GM19467 (cell line): ENCODE measurements at regions not wholly inside any gene's neighbourhood (a gene's known extent, or its start where the extent isn't known, plus 50 kb on each side); places are given as distances from the start of the nearest gene placed in this dataset.
"Not testable (repeated sequence)": the region's sequence is repeated elsewhere in the genome, so short reads cannot be mapped to it uniquely, and the experiment has no call there.

Source experiments
- ATAC-seq: cut with Tn5 transposase; IDR thresholded peaks from one replicate; pipeline ENCODE4 v1.9.1; 2021; ENCODE audit warnings: mild to moderate bottlenecking, moderate library complexity; ENCODE audit not compliant: unreplicated experiment

DNA sequence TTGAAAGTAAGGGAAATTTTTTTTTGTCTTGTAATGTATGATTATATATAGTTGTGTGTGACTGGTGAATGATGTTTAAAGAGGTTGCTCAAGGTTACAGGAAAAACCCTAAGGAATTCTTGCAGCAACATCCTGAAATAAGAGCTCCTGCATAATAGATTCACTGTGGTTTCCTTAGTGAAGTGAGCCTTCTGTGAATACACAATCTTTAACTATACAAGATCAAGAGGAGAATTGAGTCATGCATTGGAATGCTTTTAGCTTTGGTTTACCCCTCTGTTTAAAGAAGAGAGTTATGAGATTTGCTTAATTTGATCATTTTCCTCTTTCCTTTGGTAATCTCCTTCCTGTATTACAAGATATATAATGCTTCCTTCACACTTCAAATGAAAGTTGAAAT, 141.6 kb upstream of the EYA4 start:
- ATAC-seq = no peak

DNA sequence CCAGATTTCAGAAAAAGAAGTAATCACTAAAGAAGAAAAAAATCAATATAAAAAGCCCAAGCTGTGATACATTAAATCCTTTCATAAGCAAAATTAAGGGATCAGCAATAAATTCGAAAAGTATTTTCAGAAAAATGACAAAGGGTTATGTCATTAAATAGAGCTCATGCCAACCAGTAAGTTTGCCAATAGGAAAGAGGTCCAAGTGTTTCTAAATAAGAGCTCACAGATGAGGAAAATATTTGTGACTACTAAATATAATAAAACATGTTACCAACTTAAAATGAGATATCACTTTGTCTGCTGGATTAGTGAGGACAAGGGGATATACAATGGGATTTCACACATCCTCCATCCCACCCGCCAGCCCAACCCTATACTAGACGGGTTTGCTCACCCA, 140.3 kb upstream of the EYA4 start:
- no peak for ATAC-seq

DNA sequence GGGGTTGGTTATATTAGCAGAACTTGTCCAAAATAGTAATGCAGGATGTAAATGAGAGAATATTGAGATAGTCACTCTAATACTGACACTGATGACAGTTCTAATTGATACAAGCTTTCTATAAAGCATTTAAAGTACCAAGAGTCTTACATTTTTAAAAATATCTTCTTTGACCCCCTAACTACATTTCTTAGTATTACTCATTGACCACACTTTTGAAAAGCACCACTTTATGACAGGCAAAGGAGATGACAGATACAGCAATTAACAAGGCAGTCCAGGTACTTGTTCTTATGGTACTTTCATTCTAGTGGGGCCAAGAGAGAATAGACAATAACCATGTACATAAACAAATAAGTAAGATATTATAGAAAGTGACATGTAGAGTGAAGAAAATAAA, 139.4 kb upstream of the EYA4 start:
- ATAC-seq = no peak

DNA sequence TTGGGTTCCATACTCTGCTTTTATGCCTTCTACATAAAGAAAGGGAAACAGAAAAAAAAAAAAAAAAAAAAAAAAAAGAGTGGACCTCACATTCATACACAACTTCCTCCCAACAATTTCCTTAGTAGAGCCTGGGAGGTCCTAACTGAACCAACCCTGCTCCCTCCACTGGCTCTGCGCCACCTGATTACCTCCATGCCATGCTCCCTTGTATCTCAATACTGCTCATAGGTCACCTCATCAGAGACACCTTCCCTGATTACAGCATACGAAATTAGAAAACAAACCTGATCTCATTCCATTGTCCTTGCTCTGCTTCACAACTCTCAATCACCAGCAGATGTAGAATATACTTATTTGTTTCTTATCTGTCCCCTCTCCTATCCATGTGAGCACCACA, 134.2 kb upstream of the EYA4 start:
- ATAC-seq = no peak

DNA sequence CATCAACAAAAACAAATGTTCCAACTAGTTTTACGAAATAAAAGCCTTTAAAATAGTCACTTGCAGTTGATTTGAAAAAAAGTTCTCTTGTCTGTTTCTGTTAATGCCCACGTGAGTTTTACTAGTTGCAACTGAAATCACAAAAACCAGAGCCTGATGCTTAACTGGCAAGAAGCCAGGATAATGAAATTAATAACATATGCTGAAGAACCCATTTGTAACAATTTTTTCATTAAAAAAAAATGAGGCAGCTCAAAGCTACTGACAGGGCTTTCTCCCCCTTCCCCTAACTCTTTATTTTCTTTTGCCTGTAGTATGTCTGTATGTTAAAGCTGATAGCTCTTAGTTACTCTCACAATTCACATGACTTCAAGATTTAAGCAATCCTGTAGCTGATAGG, 132.7 kb upstream of the EYA4 start:
- no peak for ATAC-seq

DNA sequence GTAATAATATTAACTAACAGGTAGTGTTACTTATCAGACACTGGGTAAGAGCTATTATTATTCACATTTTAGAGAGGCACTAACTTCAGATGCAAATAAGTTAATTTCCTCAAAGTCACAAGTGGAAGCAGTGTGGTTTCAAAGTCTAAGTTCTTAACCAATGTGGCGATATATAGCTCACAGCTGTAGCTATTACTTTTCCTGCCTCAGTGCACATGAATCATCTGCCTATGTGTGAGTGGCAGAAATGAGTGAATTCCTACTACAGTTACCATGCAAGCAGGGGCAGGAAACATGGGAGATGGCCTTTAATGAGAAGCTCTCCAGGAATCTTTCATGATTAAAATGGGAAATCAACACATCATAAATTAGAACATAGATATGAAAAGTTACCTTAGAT, 126.2 kb upstream of the EYA4 start:
- ATAC-seq = no peak

DNA sequence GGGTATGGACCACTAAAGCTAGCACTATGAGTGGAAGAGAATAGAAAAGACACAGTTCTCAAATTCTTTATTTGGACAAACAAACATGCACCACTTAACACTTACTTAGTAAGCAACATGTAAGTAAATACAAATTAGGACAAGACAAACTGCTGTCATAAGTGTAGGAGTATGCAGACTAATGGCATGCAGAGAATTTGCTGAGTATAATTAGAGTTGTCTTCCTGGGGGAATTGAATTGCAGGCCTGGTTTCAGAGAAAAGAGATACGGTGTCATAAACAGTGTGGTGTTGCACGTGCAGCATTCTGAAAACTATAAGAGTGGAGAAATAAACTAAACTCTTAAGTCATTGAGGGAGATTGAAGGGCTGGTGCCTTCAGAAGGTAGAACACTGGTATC, 125.2 kb upstream of the EYA4 start:
- no peak for ATAC-seq

DNA sequence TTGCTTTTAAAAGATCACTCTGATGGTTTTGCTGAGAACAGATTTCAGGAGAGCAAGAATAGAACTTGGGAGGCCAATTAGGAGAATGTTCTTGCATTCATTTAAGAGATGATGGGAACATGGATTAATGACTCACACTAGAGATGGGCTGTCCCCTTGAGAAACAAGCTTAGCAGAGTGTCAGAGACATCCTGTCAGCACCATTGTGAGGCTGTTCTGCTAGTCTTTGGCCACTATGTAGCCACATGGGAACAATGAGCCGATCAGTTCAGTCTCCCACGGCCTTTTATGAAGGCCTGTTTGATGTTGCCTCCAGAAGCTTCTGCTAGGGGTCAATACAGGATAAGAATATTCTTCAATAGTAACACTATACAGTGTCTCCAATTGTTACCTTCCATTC, 113.0 kb upstream of the EYA4 start:
- no peak for ATAC-seq

DNA sequence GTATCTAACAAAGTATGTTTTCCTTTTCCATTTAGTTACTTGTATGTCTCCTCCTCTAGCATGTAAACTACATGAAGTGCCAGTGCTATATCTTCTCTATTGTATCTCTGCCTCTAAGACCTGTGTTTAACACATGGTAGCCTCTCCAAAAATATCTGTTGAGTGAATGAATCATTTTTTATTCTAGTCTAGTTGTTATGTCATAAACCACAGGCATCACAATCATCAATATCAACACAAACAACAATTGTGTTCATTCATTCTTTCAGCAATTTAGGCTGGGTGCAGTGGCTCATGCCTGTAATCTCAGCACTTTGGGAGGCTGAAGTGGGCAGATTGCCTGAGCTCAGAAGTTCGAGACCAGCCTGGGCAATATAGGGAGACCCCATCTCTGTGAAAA, 111.6 kb upstream of the EYA4 start:
- ATAC-seq = no peak

DNA sequence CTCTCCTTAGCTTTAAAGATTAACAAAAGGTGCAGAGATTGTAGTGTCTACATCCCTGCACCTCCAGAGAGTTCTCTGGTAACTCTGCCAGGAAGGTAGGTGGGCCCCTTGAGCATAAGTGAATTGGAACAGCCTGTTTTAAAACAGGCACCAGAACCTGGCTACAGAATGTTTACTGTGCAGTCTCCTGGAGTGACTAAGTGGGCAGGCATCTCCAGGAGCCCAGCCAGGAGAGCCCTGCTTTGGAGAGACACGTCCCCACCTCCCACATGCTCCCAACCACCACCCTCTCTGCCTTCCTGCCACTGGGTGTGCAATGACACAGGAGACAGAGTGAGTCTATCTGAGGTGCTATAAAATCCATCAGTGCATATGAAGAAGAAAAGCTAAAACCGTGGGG, 110.3 kb upstream of the EYA4 start:
- ATAC-seq = no peak

DNA sequence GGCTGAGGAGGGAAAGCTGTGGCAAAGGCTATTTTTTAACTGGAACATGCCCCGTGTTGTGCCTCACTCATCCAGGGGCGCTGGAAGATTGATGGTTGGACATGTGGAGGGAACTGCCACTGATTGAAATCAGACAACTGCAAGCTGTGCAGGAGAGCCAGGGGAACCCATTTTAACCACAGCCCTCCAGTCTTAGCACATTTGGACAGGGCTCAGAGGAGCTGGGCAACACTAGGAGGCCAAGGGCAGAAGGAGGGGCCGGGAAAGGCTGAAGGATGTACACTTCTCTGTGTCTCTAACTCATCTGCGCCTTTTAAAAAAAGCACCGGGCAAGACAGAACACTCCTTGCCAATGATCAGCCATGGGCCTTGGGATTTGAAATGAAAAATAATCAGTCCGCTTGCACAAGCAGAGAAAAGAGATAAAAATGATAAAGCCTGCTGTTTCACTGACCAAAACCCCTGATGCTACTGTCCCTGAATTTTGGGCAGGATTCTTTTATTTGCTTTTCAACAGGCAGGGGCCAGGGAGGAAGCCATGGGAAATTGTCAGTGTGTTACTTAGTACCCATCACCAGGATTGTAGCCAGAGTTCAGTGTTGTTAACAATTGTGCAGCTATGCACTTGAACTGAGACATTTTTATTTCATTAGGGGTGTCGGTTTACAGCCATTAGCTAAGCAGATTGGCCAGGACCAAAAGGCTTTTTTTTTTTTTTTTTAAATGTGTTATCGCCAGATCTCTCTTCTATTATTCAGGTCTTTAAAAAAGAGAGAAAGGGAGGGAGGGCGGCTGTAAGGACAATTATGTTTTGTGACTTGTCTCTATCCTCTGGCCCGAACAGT, 109.3 kb upstream of the EYA4 start:
- no peak for ATAC-seq

DNA sequence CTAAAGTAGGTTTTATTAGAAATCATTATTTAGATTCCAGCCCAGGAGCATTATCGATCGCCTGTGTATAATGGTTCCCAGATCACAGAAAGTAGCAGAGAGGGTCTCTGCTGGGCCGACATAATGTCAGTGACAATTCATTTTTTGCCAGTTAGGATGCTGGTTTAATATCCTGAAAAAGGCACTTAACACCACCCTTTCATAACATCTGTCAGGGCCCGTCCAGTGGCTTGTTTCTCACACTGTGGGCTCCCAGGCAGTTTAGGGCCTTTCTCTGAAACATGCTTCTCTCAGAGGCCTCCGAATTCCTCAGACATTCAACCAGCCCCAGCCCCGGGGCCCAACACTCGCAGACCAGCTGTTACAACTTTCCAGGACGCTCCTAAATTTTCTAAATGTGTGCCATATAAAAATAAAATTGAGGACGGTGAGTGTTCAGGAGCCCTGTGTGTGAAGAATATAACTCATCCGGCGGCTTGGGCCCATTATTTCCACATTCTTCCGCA, 108.6 kb upstream of the EYA4 start:
- no peak for ATAC-seq

DNA sequence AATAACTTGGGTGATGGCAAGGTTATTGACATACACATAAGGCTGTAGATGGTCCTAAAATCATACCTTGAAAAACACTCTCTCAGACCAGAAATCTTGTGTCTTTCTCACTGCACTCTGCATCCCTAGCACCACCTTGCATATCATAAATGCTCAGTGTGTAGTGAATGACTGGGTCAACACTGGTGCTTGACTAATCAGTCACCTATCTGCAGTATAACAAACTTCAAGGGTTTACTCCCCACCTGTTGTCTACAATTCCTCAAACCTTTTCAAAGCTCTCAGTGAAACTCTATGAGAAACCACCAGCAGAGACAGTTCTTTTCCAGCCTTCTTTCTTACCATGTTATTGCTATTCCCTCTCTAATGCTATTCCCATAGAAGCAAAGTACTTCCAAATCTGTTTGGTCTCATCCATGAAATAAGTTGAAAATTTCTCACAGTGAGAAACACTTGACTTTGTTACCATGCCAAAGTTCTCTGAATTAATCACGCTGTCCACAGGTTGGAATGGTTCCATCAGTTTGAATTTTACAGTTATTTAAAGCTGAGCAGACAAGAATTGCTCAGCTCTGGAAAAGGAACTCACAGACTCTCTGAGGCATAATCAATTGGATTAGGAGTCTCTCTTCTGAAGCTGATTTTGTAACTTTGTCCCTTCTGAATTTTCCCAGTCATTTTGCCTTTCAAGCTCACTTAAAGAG, 104.8 kb upstream of the EYA4 start:
- no peak for ATAC-seq

DNA sequence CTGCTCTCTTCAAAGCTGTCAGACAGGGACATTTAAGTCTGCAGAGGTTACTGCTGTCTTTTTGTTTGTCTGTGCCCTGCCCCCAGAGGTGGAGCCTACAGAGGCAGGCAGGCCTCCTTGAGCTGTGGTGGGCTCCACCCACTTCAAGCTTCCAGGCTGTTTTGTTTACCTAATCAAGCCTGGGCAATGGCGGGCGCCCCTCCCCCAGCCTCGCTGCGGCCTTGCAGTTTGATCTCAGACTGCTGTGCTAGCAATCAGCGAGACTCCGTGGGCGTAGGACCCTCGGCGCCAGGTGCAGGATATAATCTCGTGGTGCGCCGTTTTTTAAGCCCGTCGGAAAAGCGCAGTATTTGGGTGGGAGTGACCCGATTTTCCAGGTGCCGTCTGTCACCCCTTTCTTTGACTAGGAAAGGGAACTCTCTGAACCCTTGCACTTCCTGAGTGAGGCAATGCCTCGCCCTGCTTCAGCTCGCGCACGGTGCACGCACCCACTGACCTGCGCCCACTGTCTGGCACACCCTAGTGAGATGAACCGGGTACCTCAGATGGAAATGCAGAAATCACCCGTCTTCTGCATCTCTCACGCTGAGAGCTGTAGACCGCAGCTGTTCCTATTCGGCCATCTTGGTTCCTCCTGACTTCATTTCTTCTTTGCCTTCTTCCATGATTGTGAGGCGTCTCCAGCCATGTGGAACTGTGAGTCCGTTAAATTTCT, 93.5 kb upstream of the EYA4 start:
- ATAC-seq = not testable (repeated sequence)

DNA sequence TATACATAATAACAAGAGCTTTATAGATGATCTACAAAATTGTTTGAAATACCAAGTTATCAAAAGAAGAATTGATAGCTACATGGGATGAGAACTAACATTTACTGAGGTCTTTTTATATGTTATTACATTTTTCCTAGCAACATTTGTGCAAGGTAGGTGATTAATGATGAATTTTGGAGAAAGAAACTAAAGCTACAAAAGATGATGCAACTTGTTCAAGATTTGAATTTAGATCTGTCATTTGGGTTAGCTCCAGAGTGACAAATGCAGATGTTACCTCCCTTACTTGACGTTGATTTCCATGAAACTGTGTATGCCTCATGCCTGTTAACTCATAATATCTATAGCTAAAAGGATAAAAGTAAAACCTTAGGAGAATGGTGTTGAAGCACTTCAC, 84.5 kb upstream of the EYA4 start:
- ATAC-seq = no peak

DNA sequence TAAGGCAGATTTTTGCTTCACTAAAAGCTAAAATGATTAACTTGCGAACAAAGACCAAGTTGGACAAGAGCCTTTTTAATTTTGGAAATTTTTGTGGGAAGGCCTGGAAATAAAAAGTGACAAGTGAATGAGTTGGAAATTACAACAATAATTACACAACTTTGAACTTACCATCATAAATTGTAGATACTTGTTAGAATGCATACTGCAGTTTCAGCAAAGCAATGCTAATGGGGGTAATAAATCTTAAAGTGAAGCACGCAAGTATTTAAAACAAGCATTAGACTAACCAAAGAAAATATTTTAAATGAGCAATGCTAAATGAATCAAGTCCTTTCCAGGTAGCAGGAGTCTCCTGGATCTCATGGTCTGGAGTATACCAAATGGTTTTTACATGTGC, 83.2 kb upstream of the EYA4 start:
- ATAC-seq = no peak

DNA sequence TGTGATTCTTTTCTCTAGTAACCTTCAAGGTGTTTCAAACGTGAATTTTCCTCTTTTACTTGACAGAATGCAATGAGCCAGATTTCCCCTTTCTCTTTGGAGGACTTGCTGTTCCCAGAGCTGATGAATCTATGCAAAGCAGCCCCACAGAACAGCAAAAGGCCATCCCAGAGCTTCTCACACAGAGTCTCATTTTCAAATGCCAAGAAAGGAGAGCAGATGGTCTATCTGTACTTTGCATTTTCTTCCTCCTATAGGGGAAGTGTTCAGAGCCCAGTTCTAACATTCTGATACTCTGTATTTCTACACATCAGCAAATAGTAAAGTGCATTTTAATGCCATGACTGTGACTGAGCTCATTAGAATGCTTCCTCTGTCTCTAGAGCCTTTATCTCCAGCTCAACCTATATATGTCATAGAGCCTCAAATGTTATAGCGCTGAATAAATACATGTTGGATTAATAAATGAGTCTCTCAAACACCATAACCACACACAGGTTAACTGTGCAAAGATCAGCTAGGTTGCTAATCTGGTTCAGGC, 81.8 kb upstream of the EYA4 start:
- no peak for ATAC-seq

DNA sequence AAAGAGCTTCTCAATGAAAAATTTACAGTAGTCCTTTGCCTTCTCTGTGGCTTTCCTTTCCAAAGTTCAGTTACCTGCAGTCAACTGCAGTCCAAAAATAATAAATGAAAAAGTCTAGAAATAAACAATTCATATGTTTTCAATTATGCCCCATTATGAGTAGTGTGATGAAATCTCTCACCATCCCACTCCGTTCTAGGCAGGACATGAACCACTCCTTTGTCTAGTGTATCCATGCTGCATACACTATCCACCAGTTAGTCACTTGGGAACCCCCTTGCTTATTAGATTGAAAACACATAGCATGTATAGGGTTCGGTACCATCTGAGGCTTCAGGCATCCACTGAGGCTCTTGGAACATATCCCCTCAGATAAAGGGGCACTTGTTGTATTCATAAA, 80.6 kb upstream of the EYA4 start:
- no peak for ATAC-seq

DNA sequence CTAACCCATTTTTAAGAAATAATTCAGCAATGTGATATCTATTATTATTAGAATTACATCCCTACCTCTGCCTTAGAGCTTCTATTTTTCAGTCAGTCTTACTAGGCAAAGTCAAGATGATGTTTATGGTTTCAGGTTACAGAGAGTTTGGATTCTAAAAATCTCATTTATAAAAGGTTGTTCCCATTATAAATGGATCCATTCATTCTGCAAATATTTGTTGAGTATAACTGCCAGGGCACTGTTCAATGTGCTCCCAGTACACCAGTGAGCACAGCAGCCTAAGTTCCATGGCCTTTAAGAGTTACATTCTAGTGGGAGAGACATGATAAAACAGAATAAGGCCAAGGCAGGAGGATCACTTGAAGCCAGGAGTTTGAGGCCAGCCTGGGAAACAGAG, 75.9 kb upstream of the EYA4 start:
- no peak for ATAC-seq

DNA sequence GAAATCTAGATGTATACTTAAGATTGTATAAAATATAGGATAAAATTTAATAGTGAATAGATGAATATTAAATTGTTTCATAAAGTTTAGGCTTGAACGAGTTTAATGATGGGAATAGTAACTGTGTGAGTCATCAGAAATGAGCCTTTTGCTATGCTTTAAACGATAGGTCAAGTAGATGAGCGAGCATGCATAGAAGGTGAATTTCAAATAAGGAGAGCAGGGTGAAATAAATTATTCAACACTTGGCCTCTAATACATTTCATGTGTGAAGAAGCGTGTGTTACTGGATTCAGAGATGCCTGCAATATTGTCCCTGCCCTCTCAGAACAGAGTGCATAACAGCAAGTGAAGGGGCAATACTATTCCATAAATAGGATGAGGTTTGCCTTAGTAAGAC, 74.4 kb upstream of the EYA4 start:
- no peak for ATAC-seq

DNA sequence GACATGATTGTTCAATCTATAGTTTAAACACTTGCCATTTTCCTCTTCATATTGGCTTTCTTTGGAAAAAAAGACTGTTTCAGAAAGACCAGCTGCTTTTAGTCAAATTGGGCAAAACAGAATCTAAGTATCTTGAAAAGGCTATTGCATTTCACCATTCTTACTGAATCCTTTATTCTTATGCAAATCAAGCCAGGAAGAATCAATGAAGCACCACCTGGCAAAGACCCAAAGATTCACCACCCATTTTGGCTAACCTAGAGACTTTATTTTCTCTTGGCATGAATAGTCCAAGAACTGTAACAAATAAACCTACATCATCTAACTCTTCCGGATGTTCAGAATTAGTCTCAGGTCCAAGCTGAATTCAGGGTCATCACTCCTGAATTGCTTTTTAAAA, 71.3 kb upstream of the EYA4 start:
- ATAC-seq = no peak

DNA sequence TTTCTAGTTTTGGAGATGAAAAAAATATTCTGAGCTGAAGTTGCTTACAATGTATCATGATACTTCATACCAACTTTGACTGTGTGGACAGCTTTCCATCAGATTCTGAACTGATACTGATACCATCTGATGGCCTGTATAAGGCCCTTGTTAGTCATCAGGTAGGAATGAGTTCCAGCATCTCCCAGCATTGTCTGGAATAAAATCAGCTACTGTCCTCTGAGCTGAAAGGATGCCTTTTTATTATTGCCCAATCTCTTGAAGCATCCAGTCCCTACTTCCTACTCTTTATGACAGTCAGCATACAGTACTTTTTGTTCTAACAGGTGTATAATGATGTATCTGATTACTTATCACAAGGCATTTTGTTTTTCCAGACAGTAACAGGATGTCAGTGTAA, 70.6 kb upstream of the EYA4 start:
- ATAC-seq = no peak
